Renal cortical epithelial cell (primary cell): ENCODE measurements at regions not wholly inside any gene's neighbourhood (a gene's known extent, or its start where the extent isn't known, plus 50 kb on each side); places are given as distances from the start of the nearest gene placed in this dataset.

Source experiments
- DNase-seq: peaks from one replicate; pipeline ENCODE4 v3.0.0-alpha.2; 2011; ENCODE audit warnings: low read depth

- DNase-seq: no peak
Observed at GRCh38 chr6:78390066-78390465, 477.3 kb upstream of the IRAK1BP1 start.

- DNase-seq: no peak
Observed at GRCh38 chr6:78397499-78397898, 469.9 kb upstream of the IRAK1BP1 start.

GRCh38 chr6:78398292-78398691 lies 469.1 kb upstream of the IRAK1BP1 start:
- DNase-seq: no peak

GRCh38 chr6:78400076-78400475 lies 467.3 kb upstream of the IRAK1BP1 start:
- no peak for DNase-seq

GRCh38 chr6:78427386-78427785 lies 440.0 kb upstream of the IRAK1BP1 start:
- DNase-seq: no peak

GRCh38 chr6:78430521-78430920 lies 436.8 kb upstream of the IRAK1BP1 start:
- DNase-seq: no peak

GRCh38 chr6:78435671-78436070 lies 431.7 kb upstream of the IRAK1BP1 start:
- no peak for DNase-seq

- peak; percentile 21 for DNase-seq
Observed at GRCh38 chr6:78436335-78436734, 431.0 kb upstream of the IRAK1BP1 start.

GRCh38 chr6:78438135-78438534 lies 429.2 kb upstream of the IRAK1BP1 start:
- DNase-seq: no peak

GRCh38 chr6:78460711-78461110 lies 406.6 kb upstream of the IRAK1BP1 start:
- no peak for DNase-seq

GRCh38 chr6:78462728-78463127 lies 404.6 kb upstream of the IRAK1BP1 start:
- DNase-seq: no peak

GRCh38 chr6:78465059-78465634 lies 402.2 kb upstream of the IRAK1BP1 start:
- no peak for DNase-seq

- no peak for DNase-seq
Observed at GRCh38 chr6:78476561-78476960, 390.8 kb upstream of the IRAK1BP1 start.

- DNase-seq: no peak
Observed at GRCh38 chr6:78482801-78483552, 384.4 kb upstream of the IRAK1BP1 start.

GRCh38 chr6:78483553-78484197 lies 383.7 kb upstream of the IRAK1BP1 start:
- DNase-seq: no peak

GRCh38 chr6:78484198-78485064 lies 382.9 kb upstream of the IRAK1BP1 start:
- no peak for DNase-seq

GRCh38 chr6:78487401-78487800 lies 379.9 kb upstream of the IRAK1BP1 start:
- DNase-seq: peak; percentile 15

- DNase-seq: no peak
Observed at GRCh38 chr6:78489874-78490273, 377.5 kb upstream of the IRAK1BP1 start.

GRCh38 chr6:78492351-78493017 lies 374.9 kb upstream of the IRAK1BP1 start:
- no peak for DNase-seq

- DNase-seq: no peak
Observed at GRCh38 chr6:78500299-78501089, 366.9 kb upstream of the IRAK1BP1 start.

GRCh38 chr6:78502386-78502887 lies 364.9 kb upstream of the IRAK1BP1 start:
- DNase-seq: no peak
